B cell (primary cell): ENCODE measurements at regions not wholly inside any gene's neighbourhood (a gene's known extent, or its start where the extent isn't known, plus 50 kb on each side); places are given as distances from the start of the nearest gene placed in this dataset.

Experiments used
- ATAC-seq: fragments of 200-7000 bp; cut with Tn5 transposase; one replicate; pipeline ENCODE4 v1.10.0; 2021; ENCODE audit warnings: low read depth, mild to moderate bottlenecking, moderate number of reproducible peaks, moderate library complexity
- CTCF ChIA-PET: fragments of 350-600 bp; sonication (Branson Sonifier 250); formaldehyde crosslinking; loops from one replicate; lab custom pipeline; 2021; ENCODE audit warnings: antibody characterized with exemption, inconsistent platforms; lab: Charles Lee
- POLR2A ChIA-PET: fragments of 350-600 bp; sonication (Branson Sonifier 250); formaldehyde crosslinking; loops from one replicate; lab custom pipeline; 2021; ENCODE audit warnings: antibody characterized with exemption; lab: Charles Lee
- DNase-seq: peaks from one replicate; pipeline ENCODE4 v3.0.0; 2013
- H2AFZ ChIP-seq: 2 replicates; pipeline ENCODE4 v1.6.1; 2012; ENCODE audit warnings: mild to moderate bottlenecking, low read depth, low read length; ENCODE audit not compliant: insufficient read depth, poor library complexity, severe bottlenecking
- H3K27ac ChIP-seq, 2 donors: 1 replicate in 1 of 2; 2 replicates in 1 of 2; pipeline ENCODE4 v1.5.1; 2012 to 2013; ENCODE audit warnings: low read length in 2 of 2, mild to moderate bottlenecking in 2 of 2, moderate library complexity in 1 of 2
- H3K27me3 ChIP-seq, 4 experiments: fragments of 200-600 bp in 1 of 4; sonication (generic) in 1 of 4; replicated peaks in 1 of 4; 1 replicate in 2 of 4; 2 replicates in 2 of 4; pipeline versions ENCODE4 v1.6.1 to v1.7.0; 2013 to 2016; ENCODE audit warnings: low read length in 3 of 4, mild to moderate bottlenecking in 2 of 4, mixed read lengths in 1 of 4, moderate library complexity in 1 of 4; ENCODE audit not compliant: insufficient read depth in 4 of 4, control insufficient read depth in 3 of 4; ENCODE audit errors: control extremely low read depth in 1 of 4
- H3K36me3 ChIP-seq, 2 experiments: replicated peaks in 1 of 2; 1 replicate in 1 of 2; 2 replicates in 1 of 2; pipeline versions ENCODE4 v1.6.1 to v1.7.1; 2013; ENCODE audit warnings: low read length in 1 of 2; ENCODE audit not compliant: insufficient read depth in 2 of 2, control insufficient read depth in 1 of 2; ENCODE audit errors: control extremely low read depth in 1 of 2, extremely low read depth in 1 of 2
- H3K4me1 ChIP-seq, 2 donors: fragments of 200-600 bp in 1 of 2; sonication (generic) in 1 of 2; 1 replicate in 1 of 2; 2 replicates in 1 of 2; pipeline versions ENCODE4 v1.5.1 to v1.6.1; 2013 to 2017; ENCODE audit warnings: low read length in 2 of 2; ENCODE audit not compliant: control insufficient read depth in 2 of 2, insufficient read depth in 2 of 2
- H3K4me2 ChIP-seq: replicated peaks from 2 replicates; pipeline ENCODE3; 2012; ENCODE audit warnings: mild to moderate bottlenecking, low read depth, low read length; ENCODE audit not compliant: poor library complexity, severe bottlenecking
- H3K4me3 ChIP-seq, 5 experiments: fragments of 200-600 bp in 1 of 5; sonication (generic) in 1 of 5; 1 replicate in 3 of 5; 2 replicates in 2 of 5; pipeline versions ENCODE4 v1.5.1 to v1.7.0; 2011 to 2016; ENCODE audit warnings: low read length in 4 of 5, mild to moderate bottlenecking in 4 of 5, low read depth in 2 of 5, control low read depth in 1 of 5, moderate library complexity in 1 of 5; ENCODE audit not compliant: insufficient read depth in 1 of 5; ENCODE audit errors: control extremely low read depth in 1 of 5, extremely low read depth in 1 of 5
- H3K79me2 ChIP-seq: fragments of 200-600 bp; sonication (generic); one replicate; pipeline ENCODE4 v1.6.0; 2016; ENCODE audit warnings: low read length; ENCODE audit not compliant: control insufficient read depth, insufficient read depth
- H3K9ac ChIP-seq: fragments of 200-600 bp; sonication (generic); 2 replicates; pipeline ENCODE4 v1.6.1; 2017; ENCODE audit warnings: mild to moderate bottlenecking, low read length, moderate library complexity
- H3K9me3 ChIP-seq, 3 donors: one replicate each; pipeline versions ENCODE4 v1.6.1 to v1.7.1; 2013; ENCODE audit warnings: low read length in 2 of 3; ENCODE audit not compliant: control insufficient read depth in 2 of 3, insufficient read depth in 1 of 3; ENCODE audit errors: control extremely low read depth in 1 of 3
- H4K20me1 ChIP-seq: 2 replicates; pipeline ENCODE4 v1.6.0; 2012; ENCODE audit warnings: mild to moderate bottlenecking, low read length; ENCODE audit not compliant: insufficient read depth, control insufficient read depth, poor library complexity, severe bottlenecking
- H3K27ac Mint-ChIP-seq: one replicate; pipeline ENCODE4 v1.8.0; 2021; ENCODE audit warnings: mixed read lengths
- H3K27me3 Mint-ChIP-seq: one replicate; pipeline ENCODE4 v1.8.0; 2021; ENCODE audit warnings: mixed read lengths
- H3K4me1 Mint-ChIP-seq: one replicate; pipeline ENCODE4 v1.8.0; 2021; ENCODE audit warnings: mixed read lengths
- H3K4me3 Mint-ChIP-seq: one replicate; pipeline ENCODE4 v1.8.0; 2021; ENCODE audit warnings: mixed read lengths
- H3K9me3 Mint-ChIP-seq: one replicate; pipeline ENCODE4 v1.8.0; 2022; ENCODE audit warnings: mixed read lengths; ENCODE audit not compliant: insufficient read depth
- EZH2 ChIP-seq: IDR thresholded peaks from 2 replicates; pipeline ENCODE4 v1.6.1; 2012; ENCODE audit warnings: borderline replicate concordance, low read depth, mild to moderate bottlenecking, moderate library complexity, low read length; ENCODE audit not compliant: insufficient read depth, poor library complexity, severe bottlenecking
- WGBS: methylation state at CpG from one replicate; pipeline ENCODE4 v1.1.5; 2013; ENCODE audit warnings: missing lambda C conversion rate; ENCODE audit not compliant: insufficient coverage; 5-methylcytosine and 5-hydroxymethylcytosine counted together
- intact Hi-C: fragments of 100-400 bp; cut with micrococcal nuclease; formaldehyde crosslinking; loops from one replicate; pipeline ENCODE4 v1.10.0; 2022
- TF ChIP-seq, protein P1 (sequence below): fragments of 200-600 bp; IDR thresholded peaks from one replicate; pipeline ENCODE4 v1.8.0; 2022; ENCODE audit warnings: antibody characterized with exemption, mild to moderate bottlenecking

GRCh38 chr9:29393064-29393463 lies 1819.8 kb upstream of the C9orf72 start:
- Mint-ChIP-seq H3K4me1 (no peaks in the 10 kb centered on the region), H3K4me3 (no peak overlapping the region), H3K9me3 (no peaks in the 10 kb centered on the region), H3K27ac (no peak overlapping the region), H3K27me3 (no peaks in the 10 kb centered on the region)
- no peak overlapping the region for H3K4me3 ChIP-seq
- no peaks in the 10 kb centered on the region for H3K9me3 ChIP-seq
- H4K20me1 ChIP-seq, result no peaks in the 10 kb centered on the region
- no peak overlapping the region for H2AFZ ChIP-seq
- WGBS, result no CpG with 5 or more reads among the region's 2 CpGs
- ChIA-PET POLR2A (no interaction called here), CTCF (no interaction called here)
- no peaks in the 10 kb centered on the region for H3K27me3 ChIP-seq
- H3K27ac ChIP-seq, result no peak overlapping the region
- TF ChIP-seq EZH2, result no peak
- H3K79me2 ChIP-seq, result no peaks in the 10 kb centered on the region
- ATAC-seq, result no peak
- no peak overlapping the region for H3K4me2 ChIP-seq
- H3K4me1 ChIP-seq, result no peaks in the 10 kb centered on the region
- H3K9ac ChIP-seq, result no peak overlapping the region
- H3K36me3 ChIP-seq, result no peaks in the 10 kb centered on the region
- intact Hi-C loops, result no loop called here
- no peak for DNase-seq

DNA sequence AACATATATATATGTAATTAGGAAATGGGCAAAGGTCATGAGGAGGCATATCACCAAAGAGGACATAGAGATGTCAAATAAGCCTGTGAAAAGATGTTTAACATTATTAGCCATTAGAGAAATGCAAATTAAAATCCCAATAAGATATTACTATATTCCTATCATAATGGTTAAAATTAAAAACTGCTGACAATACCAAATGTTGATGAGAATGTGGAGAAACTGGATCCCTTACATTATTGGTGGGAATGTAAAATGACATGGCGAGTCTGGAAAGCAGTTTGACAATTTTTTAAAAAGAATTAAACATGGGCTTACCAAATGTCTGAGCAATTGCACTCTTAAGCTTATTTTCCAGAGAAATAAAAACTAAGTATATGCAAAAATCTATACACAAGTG lies 1821.6 kb upstream of the C9orf72 start:
- Mint-ChIP-seq H3K4me1 (no peaks in the 10 kb centered on the region), H3K4me3 (no peak overlapping the region), H3K27ac (no peak overlapping the region), H3K9me3 (no peaks in the 10 kb centered on the region), H3K27me3 (no peaks in the 10 kb centered on the region)
- ATAC-seq (no peak), DNase-seq (no peak)
- TF ChIP-seq, protein P1, sequence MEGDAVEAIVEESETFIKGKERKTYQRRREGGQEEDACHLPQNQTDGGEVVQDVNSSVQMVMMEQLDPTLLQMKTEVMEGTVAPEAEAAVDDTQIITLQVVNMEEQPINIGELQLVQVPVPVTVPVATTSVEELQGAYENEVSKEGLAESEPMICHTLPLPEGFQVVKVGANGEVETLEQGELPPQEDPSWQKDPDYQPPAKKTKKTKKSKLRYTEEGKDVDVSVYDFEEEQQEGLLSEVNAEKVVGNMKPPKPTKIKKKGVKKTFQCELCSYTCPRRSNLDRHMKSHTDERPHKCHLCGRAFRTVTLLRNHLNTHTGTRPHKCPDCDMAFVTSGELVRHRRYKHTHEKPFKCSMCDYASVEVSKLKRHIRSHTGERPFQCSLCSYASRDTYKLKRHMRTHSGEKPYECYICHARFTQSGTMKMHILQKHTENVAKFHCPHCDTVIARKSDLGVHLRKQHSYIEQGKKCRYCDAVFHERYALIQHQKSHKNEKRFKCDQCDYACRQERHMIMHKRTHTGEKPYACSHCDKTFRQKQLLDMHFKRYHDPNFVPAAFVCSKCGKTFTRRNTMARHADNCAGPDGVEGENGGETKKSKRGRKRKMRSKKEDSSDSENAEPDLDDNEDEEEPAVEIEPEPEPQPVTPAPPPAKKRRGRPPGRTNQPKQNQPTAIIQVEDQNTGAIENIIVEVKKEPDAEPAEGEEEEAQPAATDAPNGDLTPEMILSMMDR, result no peak
- no peak for TF ChIP-seq EZH2
- intact Hi-C loops, result no loop called here
- no CpG with 5 or more reads among the region's 1 CpG for WGBS
- no peaks in the 10 kb centered on the region for H3K36me3 ChIP-seq
- H3K9me3 ChIP-seq, result no peaks in the 10 kb centered on the region
- H3K4me3 ChIP-seq, result no peak overlapping the region
- no peak overlapping the region for H2AFZ ChIP-seq
- no peaks in the 10 kb centered on the region for H4K20me1 ChIP-seq
- no peak overlapping the region for H3K4me2 ChIP-seq
- H3K27ac ChIP-seq, result no peak overlapping the region
- no peak overlapping the region for H3K9ac ChIP-seq
- H3K27me3 ChIP-seq, result no peaks in the 10 kb centered on the region
- H3K4me1 ChIP-seq, result no peaks in the 10 kb centered on the region
- ChIA-PET POLR2A (no interaction called here), CTCF (no interaction called here)
- no peaks in the 10 kb centered on the region for H3K79me2 ChIP-seq
